HCT116 (cell line): ENCODE measurements at regions not wholly inside any gene's neighbourhood (a gene's known extent, or its start where the extent isn't known, plus 50 kb on each side); places are given as distances from the start of the nearest gene placed in this dataset.

ENCODE experiments used
- ATAC-seq: fragments of 200-7000 bp; cut with Tn5 transposase; 2 replicates; pipeline ENCODE4 v1.9.1; 2020; ENCODE audit warnings: mild to moderate bottlenecking, moderate library complexity
- BruUV-seq: library from RNA; stranded (reverse); fragments of 400-500 nt; replicated peaks from 2 replicates; lab custom pipeline; 2021; lab: Mats Ljungman, UMichigan
- CTCF ChIA-PET: fragments of 300-600 bp; sonication (Branson Sonifier 250); formaldehyde crosslinking; loops from one replicate; lab custom pipeline; 2021; ENCODE audit warnings: antibody characterized with exemption; lab: Charles Lee
- POLR2A ChIA-PET: fragments of 300-600, 350-600 bp; sonication (Branson Sonifier 250); formaldehyde crosslinking; loops from one replicate; lab custom pipeline; 2021; ENCODE audit warnings: antibody characterized with exemption; lab: Charles Lee
- RAD21 ChIA-PET, 2 experiments: fragments of 300-600 bp; sonication (Branson Sonifier 250); formaldehyde crosslinking; loops; one replicate each; lab custom pipeline; 2023; ENCODE audit warnings: low total read pairs in 2 of 2; ENCODE audit not compliant: uncharacterized antibody in 2 of 2, unreplicated experiment in 2 of 2, low non-redundant PET in 1 of 2; lab: Charles Lee
- DNase-seq: peaks from one replicate; pipeline ENCODE4 v3.0.0-alpha.2; 2010; ENCODE audit warnings: low read depth, low spot score
- H2AFZ ChIP-seq: fragments of 200-600 bp; shearing (Covaris generic), sonication (generic); 2 replicates; pipeline ENCODE4 v1.6.1; 2017; ENCODE audit warnings: low read depth, mixed run types, mixed read lengths, antibody characterized with exemption, low read length; ENCODE audit not compliant: poor library complexity, severe bottlenecking
- H3K27ac ChIP-seq: 2 replicates; pipeline ENCODE4 v1.5.1; 2012; ENCODE audit warnings: low read depth, low read length
- H3K27me3 ChIP-seq: fragments of 200-600 bp; sonication (generic); 2 replicates; pipeline ENCODE4 v1.6.1; 2016; ENCODE audit warnings: mixed run types, low read length, mixed read lengths; ENCODE audit not compliant: insufficient read depth
- H3K36me3 ChIP-seq, 2 experiments: fragments of 200-500 bp in 1 of 2; fragments of 200-600 bp in 1 of 2; sonication (Bioruptor generic) in 1 of 2; sonication (generic) in 1 of 2; 2 replicates each; pipeline versions ENCODE4 v1.5.1 to v1.6.1; 2014 to 2016; ENCODE audit warnings: low read length in 2 of 2, inconsistent platforms in 1 of 2, mixed read lengths in 1 of 2, mixed run types in 1 of 2; ENCODE audit not compliant: insufficient read depth in 2 of 2, control insufficient read depth in 1 of 2
- H3K4me1 ChIP-seq, 2 experiments: fragments of 200-600 bp in 1 of 2; sonication (generic) in 1 of 2; 2 replicates each; pipeline versions ENCODE4 v1.5.1 to v1.6.1; 2012 to 2017; ENCODE audit warnings: low read length in 2 of 2, inconsistent platforms in 1 of 2, mild to moderate bottlenecking in 1 of 2, mixed read lengths in 1 of 2, mixed run types in 1 of 2, moderate library complexity in 1 of 2; ENCODE audit not compliant: insufficient read depth in 2 of 2, control insufficient read depth in 1 of 2
- H3K4me2 ChIP-seq: fragments of 200-600 bp; sonication (generic); 2 replicates; pipeline ENCODE4 v1.6.1; 2017; ENCODE audit warnings: mixed run types, low read length, mixed read lengths
- H3K4me3 ChIP-seq, 2 experiments: fragments of 200-600 bp in 1 of 2; sonication (generic) in 1 of 2; replicated peaks in 1 of 2; 2 replicates each; pipeline ENCODE4 v1.5.1; 2011 to 2016; ENCODE audit warnings: low read length in 2 of 2, control low read depth in 1 of 2, low read depth in 1 of 2, mild to moderate bottlenecking in 1 of 2, mixed read lengths in 1 of 2, mixed run types in 1 of 2
- H3K79me2 ChIP-seq: fragments of 200-600 bp; sonication (generic); 2 replicates; pipeline ENCODE4 v1.6.1; 2017; ENCODE audit warnings: mild to moderate bottlenecking, mixed run types, low read length, moderate library complexity, mixed read lengths; ENCODE audit not compliant: insufficient read depth
- H3K9ac ChIP-seq: fragments of 200-600 bp; sonication (generic); 2 replicates; pipeline ENCODE4 v1.6.1; 2016; ENCODE audit warnings: low read length, mixed read lengths
- H3K9me2 ChIP-seq: fragments of 200-600 bp; sonication (generic), shearing (Covaris generic); 2 replicates; pipeline ENCODE4 v1.6.1; 2017; ENCODE audit warnings: mixed run types, mild to moderate bottlenecking, moderate library complexity; ENCODE audit not compliant: insufficient read depth
- H3K9me3 ChIP-seq, 2 experiments: fragments of 200-500 bp in 1 of 2; fragments of 200-600 bp in 1 of 2; sonication (Bioruptor generic) in 1 of 2; sonication (generic) in 1 of 2; 2 replicates each; pipeline ENCODE4 v1.6.1; 2014 to 2017; ENCODE audit warnings: low read length in 2 of 2, mixed read lengths in 2 of 2, inconsistent platforms in 1 of 2, low read depth in 1 of 2, mild to moderate bottlenecking in 1 of 2, mixed run types in 1 of 2, moderate library complexity in 1 of 2; ENCODE audit not compliant: control insufficient read depth in 1 of 2, insufficient read depth in 1 of 2
- H4K20me1 ChIP-seq: fragments of 200-600 bp; sonication (generic), shearing (Covaris generic); 2 replicates; pipeline ENCODE4 v1.6.1; 2017; ENCODE audit warnings: mixed run types, mild to moderate bottlenecking, moderate library complexity; ENCODE audit not compliant: insufficient read depth
- ATF3 ChIP-seq: IDR thresholded peaks from 2 replicates; pipeline ENCODE4 v1.6.1; 2012
- CBX3 ChIP-seq: IDR thresholded peaks from 2 replicates; pipeline ENCODE4 v1.6.1; 2012; ENCODE audit warnings: low read depth
- CEBPB ChIP-seq: IDR thresholded peaks from 2 replicates; pipeline ENCODE4 v1.6.1; 2012; ENCODE audit warnings: low read depth
- FOSL1 ChIP-seq: IDR thresholded peaks from 2 replicates; pipeline ENCODE4 v1.6.1; 2012; ENCODE audit warnings: low read depth
- MAX ChIP-seq: IDR thresholded peaks from 2 replicates; pipeline ENCODE4 v1.6.1; 2012
- POLR2AphosphoS5 ChIP-seq: IDR thresholded peaks from 2 replicates; pipeline ENCODE4 v1.6.1; 2011; ENCODE audit warnings: mild to moderate bottlenecking, low read depth, low read length, moderate library complexity
- TCF7L2 ChIP-seq: IDR thresholded peaks from 2 replicates; pipeline ENCODE4 v1.7.0; 2011; ENCODE audit warnings: borderline replicate concordance, inconsistent platforms; ENCODE audit not compliant: insufficient read depth, insufficient read length; ENCODE audit errors: extremely low read depth
- YY1 ChIP-seq: IDR thresholded peaks from 2 replicates; pipeline ENCODE4 v1.6.1; 2011; ENCODE audit warnings: low read length, low read depth, moderate library complexity, mild to moderate bottlenecking; ENCODE audit not compliant: insufficient replicate concordance; ENCODE audit errors: extremely low read depth
- ZFX ChIP-seq: fragments of 450-650 bp; IDR thresholded peaks from 2 replicates; pipeline ENCODE4 v1.6.1; 2017
- ZNF274 ChIP-seq: fragments of 200-500 bp; sonication (Bioruptor generic); IDR thresholded peaks from 2 replicates; pipeline ENCODE4 v1.6.1; 2014; ENCODE audit warnings: mild to moderate bottlenecking, low read depth, low read length, inconsistent platforms
- intact Hi-C: fragments of 100-400 bp; cut with micrococcal nuclease; formaldehyde crosslinking; loops from 2 replicates; pipeline ENCODE4 v1.10.0; 2022
- TF ChIP-seq, protein P1 (sequence below), 3 experiments: fragments of 200-600 bp in 1 of 3; sonication (generic) in 1 of 3; IDR thresholded peaks in 2 of 3; conservative IDR thresholded peaks in 1 of 3; 2 replicates each; pipeline ENCODE4 v1.5.1; 2012 to 2017; ENCODE audit warnings: low read depth in 2 of 3, low read length in 2 of 3, antibody characterized with exemption in 1 of 3, borderline replicate concordance in 1 of 3, control low read depth in 1 of 3, mild to moderate bottlenecking in 1 of 3, mixed read lengths in 1 of 3, mixed run types in 1 of 3, moderate library complexity in 1 of 3; ENCODE audit not compliant: insufficient read depth in 1 of 3

GRCh38 chr3:61451841-61452240 lies 109.5 kb upstream of the PTPRG start:
- H2AFZ ChIP-seq: no peak overlapping the region
- no peaks in the 10 kb centered on the region for H4K20me1 ChIP-seq
- H3K4me1 ChIP-seq: no peaks in the 10 kb centered on the region
- H3K79me2 ChIP-seq: no peaks in the 10 kb centered on the region
- DNase-seq (no peak), ATAC-seq (no peak)
- BruUV-seq: no TSS peak
- no peaks in the 10 kb centered on the region for H3K9me3 ChIP-seq
- H3K4me2 ChIP-seq: no peak overlapping the region
- no peaks in the 10 kb centered on the region for H3K36me3 ChIP-seq
- RAD21 ChIA-PET: no interaction called here
- H3K9ac ChIP-seq: no peak overlapping the region
- intact Hi-C loops: no loop called here
- H3K9me2 ChIP-seq: no peaks in the 10 kb centered on the region
- TF ChIP-seq MAX: no peak
- CTCF ChIA-PET: no interaction called here
- H3K27ac ChIP-seq: no peak overlapping the region
- H3K27me3 ChIP-seq: no peaks in the 10 kb centered on the region
- POLR2A ChIA-PET: no interaction called here
- H3K4me3 ChIP-seq: no peak overlapping the region

DNA sequence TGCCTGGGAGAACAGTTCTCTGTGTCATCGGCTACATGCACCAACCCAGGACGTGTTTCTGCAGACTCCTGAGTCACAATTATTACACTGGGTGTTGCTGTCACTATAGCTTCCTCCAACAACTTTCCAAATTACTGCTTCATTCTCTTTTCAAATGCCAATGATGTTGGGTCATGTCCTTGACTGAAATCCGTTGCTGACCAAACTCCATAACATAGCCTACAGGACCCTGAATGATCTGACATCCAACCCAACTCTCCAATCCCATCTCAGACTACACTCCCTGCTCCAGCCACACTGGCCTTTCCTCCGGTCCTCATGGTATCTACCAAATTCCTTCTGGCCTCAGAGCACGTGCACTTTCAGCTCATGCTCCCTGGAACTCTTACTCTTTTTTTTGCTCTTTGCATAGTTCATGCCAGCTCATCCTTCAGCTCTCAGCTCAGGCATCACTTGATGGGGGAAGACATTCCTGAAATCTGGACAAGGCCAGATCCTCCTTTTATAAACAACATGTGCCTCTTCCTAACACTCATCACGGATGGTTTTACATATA lies 108.8 kb upstream of the PTPRG start:
- no TSS peak for BruUV-seq
- Histone ChIP-seq H2AFZ (no peak overlapping the region), H3K79me2 (no peaks in the 10 kb centered on the region), H3K9me3 (no peaks in the 10 kb centered on the region), H3K27me3 (no peaks in the 10 kb centered on the region), H3K36me3 (no peaks in the 10 kb centered on the region), H3K9me2 (no peaks in the 10 kb centered on the region), H3K9ac (no peak overlapping the region), H3K27ac (no peak overlapping the region), H3K4me2 (no peak overlapping the region), H3K4me3 (no peak overlapping the region), H3K4me1 (no peaks in the 10 kb centered on the region), H4K20me1 (no peaks in the 10 kb centered on the region)
- ChIA-PET CTCF (no interaction called here), RAD21 (no interaction called here), POLR2A (no interaction called here)
- TF ChIP-seq CBX3 (no peak), CEBPB (no peak), POLR2AphosphoS5 (no peak), FOSL1 (no peak), ZNF274 (no peak), YY1 (no peak), TCF7L2 (no peak), ZFX (no peak), ATF3 (no peak)
- TF ChIP-seq, protein P1, sequence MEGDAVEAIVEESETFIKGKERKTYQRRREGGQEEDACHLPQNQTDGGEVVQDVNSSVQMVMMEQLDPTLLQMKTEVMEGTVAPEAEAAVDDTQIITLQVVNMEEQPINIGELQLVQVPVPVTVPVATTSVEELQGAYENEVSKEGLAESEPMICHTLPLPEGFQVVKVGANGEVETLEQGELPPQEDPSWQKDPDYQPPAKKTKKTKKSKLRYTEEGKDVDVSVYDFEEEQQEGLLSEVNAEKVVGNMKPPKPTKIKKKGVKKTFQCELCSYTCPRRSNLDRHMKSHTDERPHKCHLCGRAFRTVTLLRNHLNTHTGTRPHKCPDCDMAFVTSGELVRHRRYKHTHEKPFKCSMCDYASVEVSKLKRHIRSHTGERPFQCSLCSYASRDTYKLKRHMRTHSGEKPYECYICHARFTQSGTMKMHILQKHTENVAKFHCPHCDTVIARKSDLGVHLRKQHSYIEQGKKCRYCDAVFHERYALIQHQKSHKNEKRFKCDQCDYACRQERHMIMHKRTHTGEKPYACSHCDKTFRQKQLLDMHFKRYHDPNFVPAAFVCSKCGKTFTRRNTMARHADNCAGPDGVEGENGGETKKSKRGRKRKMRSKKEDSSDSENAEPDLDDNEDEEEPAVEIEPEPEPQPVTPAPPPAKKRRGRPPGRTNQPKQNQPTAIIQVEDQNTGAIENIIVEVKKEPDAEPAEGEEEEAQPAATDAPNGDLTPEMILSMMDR (IDR thresholded peaks at IDR 0.05 in 2 of 3, conservative IDR thresholded peaks at IDR 0.05 in 1 of 3; ENCODE audit: borderline replicate concordance in 1 of 3, insufficient read depth in 1 of 3, low read depth in 2 of 3, low read length in 2 of 3): no peak
- ATAC-seq (no peak), DNase-seq (no peak)
- intact Hi-C loops: no loop called here
